ENCODE measurements at regions not wholly inside any gene's neighbourhood (a gene's known extent, or its start where the extent isn't known, plus 50 kb on each side); places are given as distances from the start of the nearest gene placed in this dataset.

DNA sequence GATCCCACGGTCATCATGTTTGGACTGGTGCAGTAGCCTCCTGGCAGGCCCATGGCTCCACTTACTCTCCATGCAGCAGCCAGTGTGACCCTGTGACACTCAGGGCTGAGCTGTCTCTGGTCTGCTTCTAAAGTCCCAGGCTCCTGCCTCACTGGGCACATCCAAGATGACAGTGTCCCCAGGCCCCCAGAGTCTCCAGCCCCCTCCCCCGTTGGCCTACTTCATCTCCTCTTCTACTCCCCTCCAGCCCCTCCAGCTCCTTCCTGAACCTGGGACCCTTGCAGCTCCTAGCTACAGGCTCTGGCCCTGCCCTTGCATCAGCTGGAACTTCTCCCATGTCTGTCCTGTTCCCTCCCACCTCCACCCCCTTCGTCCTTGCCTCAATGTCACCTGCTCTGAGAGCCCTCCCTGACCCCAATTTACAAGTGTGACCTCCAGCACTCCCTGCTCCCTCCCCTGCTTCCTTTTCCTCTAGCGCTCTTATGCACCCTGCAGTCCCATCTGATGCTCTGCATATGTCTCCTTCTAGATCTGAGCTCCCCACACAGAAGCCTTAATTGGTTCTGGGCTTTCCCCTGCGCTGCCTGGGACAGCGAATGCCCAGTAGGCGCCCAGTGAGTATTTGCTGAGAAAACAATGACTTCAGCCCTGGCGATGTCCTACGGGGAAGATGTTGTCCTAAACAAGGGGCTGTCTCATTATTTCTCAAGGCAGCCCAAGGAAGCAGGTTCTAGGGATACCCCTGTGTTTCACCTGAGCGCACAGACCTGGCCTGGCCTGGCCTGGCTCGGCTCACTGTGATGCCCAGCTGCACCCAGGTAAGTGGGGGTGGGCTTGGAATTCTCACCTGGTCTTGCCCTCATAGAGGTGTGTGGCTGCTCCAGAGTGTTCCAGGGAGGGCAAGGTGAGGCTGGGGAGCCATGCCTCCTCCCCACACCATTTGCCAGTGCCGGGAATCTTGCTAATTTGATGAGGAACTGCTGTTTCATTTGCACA is 600.6 kb downstream of the PTPRU start:
- H3K36me3 ChIP-seq = no peaks in the 10 kb centered on the region
- no peak overlapping the region for H3K4me3 ChIP-seq
- H3K27me3 ChIP-seq = no peaks in the 10 kb centered on the region
- peaks cover 0 to 11% (median 7%) of the 10 kb centered on the region in 4 donors for H3K9me3 ChIP-seq
- DNase-seq = no peak
- H3K4me1 ChIP-seq = no peaks in the 10 kb centered on the region
- no peak for TF ChIP-seq CTCF (IDR thresholded peaks at IDR 0.05)
- no peak for TF ChIP-seq EP300 (IDR thresholded peaks at IDR 0.05)
- TF ChIP-seq POLR2A (IDR thresholded peaks at IDR 0.05) = no peak
- TF ChIP-seq POLR2AphosphoS5 (IDR thresholded peaks at IDR 0.05) = no peak
- H3K27ac ChIP-seq = no peak overlapping the region
- WGBS, 2 donors = 53 to 71% methylated on average over 10 to 12 of the region's 12 CpGs
- ATAC-seq (ENCODE audit: low FRiP score in 2 of 2) = no peak

- no peak for DNase-seq
- H3K27me3 ChIP-seq = no peaks in the 10 kb centered on the region
- WGBS, 2 donors = 60 to 85% methylated on average over 2 to 8 of the region's 8 CpGs
Measured at GRCh38 chr1:29835874-29836273, 599.6 kb downstream of the PTPRU start.

DNA sequence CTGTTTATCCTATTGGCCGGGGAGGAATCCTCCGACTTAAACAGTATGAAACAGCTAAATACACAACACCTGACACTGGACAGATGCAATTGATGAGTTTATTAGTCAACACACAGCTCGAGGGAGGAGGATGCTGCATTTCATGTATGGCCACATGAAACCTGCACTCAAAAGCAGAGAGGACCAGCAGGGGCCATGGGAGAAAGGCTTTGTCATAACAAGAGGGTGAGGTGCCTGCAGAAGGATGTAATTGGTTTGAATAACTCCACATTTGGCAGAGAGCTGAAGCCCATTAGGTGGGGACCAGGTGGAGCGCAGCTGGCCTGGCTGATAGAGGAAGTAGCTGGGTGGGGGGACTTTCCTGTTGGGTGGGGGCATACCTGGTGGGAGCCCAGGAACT is 599.1 kb downstream of the PTPRU start:
- TF ChIP-seq POLR2AphosphoS5 (IDR thresholded peaks at IDR 0.05) (no peak), POLR2A (IDR thresholded peaks at IDR 0.05) (no peak), CTCF (IDR thresholded peaks at IDR 0.05) (no peak), EP300 (IDR thresholded peaks at IDR 0.05) (no peak)

More at GRCh38 chr1:29835874-29836273, 599.6 kb downstream of the PTPRU start:
- TF ChIP-seq POLR2AphosphoS5 (IDR thresholded peaks at IDR 0.05) (no peak), POLR2A (IDR thresholded peaks at IDR 0.05) (no peak), CTCF (IDR thresholded peaks at IDR 0.05) (no peak), EP300 (IDR thresholded peaks at IDR 0.05) (no peak)
- no peak for ATAC-seq (ENCODE audit: low FRiP score in 2 of 2)
- Histone ChIP-seq H3K36me3 (no peaks in the 10 kb centered on the region), H3K4me1 (no peaks in the 10 kb centered on the region), H3K4me3 (no peak overlapping the region), H3K27ac (no peak overlapping the region), H3K9me3 (peaks cover 0 to under 1% (median under 1%) of the 10 kb centered on the region in 4 donors)

GRCh38 chr1:29833581-29833980 is 597.3 kb downstream of the PTPRU start:
- TF ChIP-seq CTCF (IDR thresholded peaks at IDR 0.05) = no peak
- no peak for TF ChIP-seq POLR2A (IDR thresholded peaks at IDR 0.05)
- no peak for TF ChIP-seq POLR2AphosphoS5 (IDR thresholded peaks at IDR 0.05)
- no peak for TF ChIP-seq EP300 (IDR thresholded peaks at IDR 0.05)

More for the DNA sequence above, 599.1 kb downstream of the PTPRU start:
- H3K36me3 ChIP-seq = no peaks in the 10 kb centered on the region
- H3K4me1 ChIP-seq = no peaks in the 10 kb centered on the region
- no peak overlapping the region for H3K27ac ChIP-seq
- H3K9me3 ChIP-seq = no peaks in the 10 kb centered on the region
- peaks cover 0 to 4% (median 0%) of the 10 kb centered on the region in 4 donors for H3K27me3 ChIP-seq
- DNase-seq (no peak), ATAC-seq (ENCODE audit: low FRiP score in 2 of 2) (no peak)
- H3K4me3 ChIP-seq = no peak overlapping the region
- 50 to 52% methylated on average over 4 of the region's 4 CpGs for WGBS, 2 donors

More at GRCh38 chr1:29833581-29833980, 597.3 kb downstream of the PTPRU start:
- 82 to 83% methylated on average over 2 to 6 of the region's 6 CpGs for WGBS, 2 donors
- Histone ChIP-seq H3K36me3 (no peaks in the 10 kb centered on the region), H3K27me3 (peaks cover 0 to 5% (median 0%) of the 10 kb centered on the region in 4 donors), H3K27ac (no peak overlapping the region), H3K9me3 (no peaks in the 10 kb centered on the region), H3K4me1 (no peaks in the 10 kb centered on the region), H3K4me3 (no peak overlapping the region)
- ATAC-seq (ENCODE audit: low FRiP score in 2 of 2) (no peak), DNase-seq (no peak)

Measured in upper lobe of left lung (tissue), 6 donors.